ENCODE measurements at regions not wholly inside any gene's neighbourhood (a gene's known extent, or its start where the extent isn't known, plus 50 kb on each side); places are given as distances from the start of the nearest gene placed in this dataset.

DNA sequence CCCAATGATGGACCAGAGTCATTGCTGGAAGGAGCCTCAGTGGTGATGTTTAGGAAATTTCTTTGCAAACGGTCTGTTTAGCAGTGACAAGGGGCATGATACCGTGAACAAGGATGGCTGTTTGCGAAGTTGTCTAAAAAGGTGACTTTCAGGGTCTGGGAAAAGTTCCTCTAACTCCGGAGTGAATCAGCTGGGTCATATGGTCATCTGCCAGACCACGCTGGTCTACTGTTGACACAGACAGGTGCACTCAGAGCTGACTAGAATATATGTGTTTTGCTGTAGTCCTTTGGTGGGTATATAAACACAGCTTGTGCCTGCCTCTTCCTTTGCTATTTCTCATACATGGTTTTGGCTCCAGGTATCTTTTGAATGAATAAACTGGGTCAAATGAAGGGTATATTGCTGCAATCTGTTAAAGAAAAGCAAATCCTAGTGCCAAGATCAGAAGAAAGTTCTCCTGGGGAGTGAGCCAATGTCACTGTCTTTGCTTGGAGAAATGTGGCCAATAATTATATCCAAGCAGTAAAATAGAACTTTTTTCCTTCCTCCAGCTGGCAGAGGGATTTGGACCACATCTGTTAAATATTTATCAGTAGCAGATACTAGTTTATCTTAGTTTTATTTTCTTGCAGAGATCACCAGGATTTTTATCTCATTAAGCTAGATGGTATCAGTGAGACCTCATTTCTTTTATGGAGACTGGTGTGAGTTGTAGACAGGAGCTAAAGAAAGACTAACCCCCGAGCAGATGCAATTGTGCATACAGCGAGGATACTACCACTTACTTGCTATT, 286.0 kb downstream of the TRIB2 start:
- H2AFZ ChIP-seq, result no peak overlapping the region
- no peak overlapping the region for H3K4me3 ChIP-seq (ENCODE audit: low read depth, low read length)
- no peak overlapping the region for H3K9ac ChIP-seq
- no peaks in the 10 kb centered on the region for H3K27me3 ChIP-seq (ENCODE audit: control insufficient read depth, insufficient read depth, low read length)
- no peaks in the 10 kb centered on the region for H3K36me3 ChIP-seq (ENCODE audit: control insufficient read depth, insufficient read depth, low read length)
- H3K4me1 ChIP-seq, result peaks cover 3% of the 10 kb centered on the region
- no peak for TF ChIP-seq CTCF (IDR thresholded peaks at IDR 0.05)
- H3K27ac ChIP-seq, result no peak overlapping the region
- no peak overlapping the region for H3K4me2 ChIP-seq (ENCODE audit: low read length)
- no peaks in the 10 kb centered on the region for H3K9me3 ChIP-seq (ENCODE audit: control insufficient read depth, low read length)
- no peaks in the 10 kb centered on the region for H3K79me2 ChIP-seq

DNA sequence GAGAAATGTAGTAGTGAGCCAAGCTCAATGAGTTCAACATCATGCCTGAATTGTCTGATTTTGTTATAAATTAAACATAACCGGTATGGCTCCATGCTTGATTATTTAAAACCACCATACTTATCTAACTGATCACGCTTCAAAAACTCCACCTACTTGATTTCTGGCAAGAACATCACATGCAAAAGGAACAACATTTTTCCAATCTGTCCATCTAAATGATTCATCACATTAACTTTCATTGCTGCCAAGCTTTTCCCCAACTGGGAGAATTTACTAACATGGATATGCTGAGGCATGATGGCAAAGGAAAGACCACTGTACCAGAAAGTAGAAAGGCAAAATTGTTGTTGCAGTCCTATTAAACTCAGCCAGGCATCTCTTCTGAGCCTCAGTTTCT, 286.8 kb downstream of the TRIB2 start:
- Histone ChIP-seq H3K79me2 (no peaks in the 10 kb centered on the region), H2AFZ (no peak overlapping the region), H3K27ac (no peak overlapping the region), H3K36me3 (ENCODE audit: control insufficient read depth, insufficient read depth, low read length) (no peaks in the 10 kb centered on the region), H3K4me3 (ENCODE audit: low read depth, low read length) (no peak overlapping the region), H3K9ac (no peak overlapping the region), H3K9me3 (ENCODE audit: control insufficient read depth, low read length) (no peaks in the 10 kb centered on the region), H3K27me3 (ENCODE audit: control insufficient read depth, insufficient read depth, low read length) (no peaks in the 10 kb centered on the region), H3K4me2 (ENCODE audit: low read length) (no peak overlapping the region), H3K4me1 (peaks cover 3% of the 10 kb centered on the region)
- TF ChIP-seq CTCF (IDR thresholded peaks at IDR 0.05), result no peak

- Histone ChIP-seq H3K36me3 (ENCODE audit: control insufficient read depth, insufficient read depth, low read length) (no peaks in the 10 kb centered on the region), H2AFZ (no peak overlapping the region), H3K4me3 (ENCODE audit: low read depth, low read length) (no peak overlapping the region), H3K4me2 (ENCODE audit: low read length) (no peak overlapping the region), H3K9me3 (ENCODE audit: control insufficient read depth, low read length) (no peaks in the 10 kb centered on the region), H3K9ac (no peak overlapping the region), H3K4me1 (peaks cover 3% of the 10 kb centered on the region), H3K27me3 (ENCODE audit: control insufficient read depth, insufficient read depth, low read length) (no peaks in the 10 kb centered on the region), H3K79me2 (no peaks in the 10 kb centered on the region), H3K27ac (no peak overlapping the region)
- no peak for TF ChIP-seq CTCF (IDR thresholded peaks at IDR 0.05)
Observed at GRCh38 chr2:13005048-13005447, 288.3 kb downstream of the TRIB2 start.

- no peak overlapping the region for H3K9ac ChIP-seq
- H3K4me1 ChIP-seq, result peaks cover 3% of the 10 kb centered on the region
- no peaks in the 10 kb centered on the region for H3K27me3 ChIP-seq (ENCODE audit: control insufficient read depth, insufficient read depth, low read length)
- no peak overlapping the region for H3K4me2 ChIP-seq (ENCODE audit: low read length)
- H3K79me2 ChIP-seq, result no peaks in the 10 kb centered on the region
- H3K36me3 ChIP-seq (ENCODE audit: control insufficient read depth, insufficient read depth, low read length), result no peaks in the 10 kb centered on the region
- H3K27ac ChIP-seq, result no peak overlapping the region
- no peaks in the 10 kb centered on the region for H3K9me3 ChIP-seq (ENCODE audit: control insufficient read depth, low read length)
- no peak for TF ChIP-seq CTCF (IDR thresholded peaks at IDR 0.05)
- H3K4me3 ChIP-seq (ENCODE audit: low read depth, low read length), result no peak overlapping the region
- peak overlapping the region; percentile 6 for H2AFZ ChIP-seq
Observed at GRCh38 chr2:13005761-13006335, 289.1 kb downstream of the TRIB2 start.

Data from parathyroid adenoma (tissue), 2 donors.